Endothelial cell of umbilical vein (primary cell): ENCODE measurements at regions not wholly inside any gene's neighbourhood (a gene's known extent, or its start where the extent isn't known, plus 50 kb on each side); places are given as distances from the start of the nearest gene placed in this dataset.

Experiments
- CTCF ChIP-seq, 2 donors: IDR thresholded peaks; 1 replicate in 1 of 2; 2 replicates in 1 of 2; pipeline ENCODE4 v1.5.1; 2011; ENCODE audit warnings: low read length in 2 of 2, mild to moderate bottlenecking in 2 of 2, moderate library complexity in 2 of 2, control low read depth in 1 of 2, inconsistent platforms in 1 of 2, low read depth in 1 of 2; ENCODE audit not compliant: insufficient read depth in 1 of 2; ENCODE audit errors: extremely low read depth in 1 of 2
- MAX ChIP-seq: IDR thresholded peaks from 2 replicates; pipeline ENCODE4 v1.6.1; 2011; ENCODE audit not compliant: insufficient read depth, insufficient read length
- POLR2A ChIP-seq: IDR thresholded peaks from 2 replicates; pipeline ENCODE4 v1.6.1; 2012; ENCODE audit warnings: low read depth, mild to moderate bottlenecking, control low read depth, low read length
- POLR2AphosphoS5 ChIP-seq: IDR thresholded peaks from 2 replicates; pipeline ENCODE4 v1.6.1; 2012; ENCODE audit warnings: low read depth, mild to moderate bottlenecking, control low read depth, low read length, moderate library complexity; ENCODE audit not compliant: insufficient read depth

- TF ChIP-seq CTCF (IDR thresholded peaks at IDR 0.05; ENCODE audit: extremely low read depth in 1 of 2, insufficient read depth in 1 of 2, low read depth in 1 of 2, low read length in 2 of 2) (no peak), POLR2A (no peak), MAX (no peak), POLR2AphosphoS5 (no peak)
Measured at GRCh38 chr3:59327376-59327808, 277.6 kb upstream of the CFAP20DC start.
